Neutrophil (primary cell): ENCODE measurements at regions not wholly inside any gene's neighbourhood (a gene's known extent, or its start where the extent isn't known, plus 50 kb on each side); places are given as distances from the start of the nearest gene placed in this dataset.

Source experiments
- H3K27ac ChIP-seq: fragments of 200-600 bp; sonication (generic); 2 replicates; pipeline ENCODE4 v1.5.1; 2016; ENCODE audit warnings: mild to moderate bottlenecking, moderate library complexity
- H3K27me3 ChIP-seq: fragments of 200-600 bp; sonication (generic); 2 replicates; pipeline ENCODE4 v1.6.0; 2016; ENCODE audit warnings: mild to moderate bottlenecking
- H3K36me3 ChIP-seq: fragments of 200-600 bp; sonication (generic); 2 replicates; pipeline ENCODE4 v1.5.1; 2017
- H3K4me1 ChIP-seq, 2 experiments: fragments of 200-600 bp in 1 of 2; sonication (generic) in 1 of 2; 1 replicate in 1 of 2; 2 replicates in 1 of 2; pipeline versions ENCODE4 v1.5.1 to v1.6.1; 2013 to 2016; ENCODE audit warnings: low read depth in 1 of 2, low read length in 1 of 2, mild to moderate bottlenecking in 1 of 2, moderate library complexity in 1 of 2; ENCODE audit not compliant: control insufficient read depth in 1 of 2, insufficient read depth in 1 of 2
- H3K4me3 ChIP-seq, 2 experiments: fragments of 200-600 bp in 1 of 2; sonication (generic) in 1 of 2; 1 replicate in 1 of 2; 2 replicates in 1 of 2; pipeline ENCODE4 v1.5.1; 2013 to 2016; ENCODE audit warnings: low read depth in 1 of 2, low read length in 1 of 2, mild to moderate bottlenecking in 1 of 2, moderate library complexity in 1 of 2
- H3K9me3 ChIP-seq: fragments of 200-600 bp; sonication (generic); 2 replicates; pipeline ENCODE4 v1.5.1; 2016
- TF ChIP-seq, protein P1 (sequence below): fragments of 200-600 bp; sonication (generic); IDR thresholded peaks from 2 replicates; pipeline ENCODE4 v1.5.1; 2016; ENCODE audit warnings: antibody characterized with exemption

DNA sequence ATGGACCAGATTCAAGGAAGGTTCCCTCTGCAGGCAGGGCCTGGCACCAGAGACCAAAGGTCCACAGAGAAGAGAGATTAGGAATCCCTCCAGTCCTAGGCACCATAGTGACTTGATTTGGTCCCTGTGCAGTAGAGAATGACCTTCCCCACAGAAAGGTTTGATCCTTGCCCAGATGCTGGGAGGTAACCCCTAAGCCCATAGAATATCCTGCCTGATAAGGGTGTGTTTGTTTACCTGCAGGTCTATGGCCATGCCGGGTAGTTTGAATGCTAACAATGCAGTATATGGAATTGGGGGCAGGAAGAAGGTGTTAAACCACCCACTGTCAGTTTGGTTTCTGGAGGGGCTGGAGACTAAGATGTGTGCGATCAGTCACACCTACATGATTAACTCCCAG, 57.1 kb upstream of the NFASC start:
- Histone ChIP-seq H3K27ac (no peak overlapping the region), H3K36me3 (no peaks in the 10 kb centered on the region), H3K9me3 (no peaks in the 10 kb centered on the region), H3K4me3 (no peak overlapping the region), H3K27me3 (peaks cover 47% of the 10 kb centered on the region), H3K4me1 (no peaks in the 10 kb centered on the region)
- TF ChIP-seq, protein P1, sequence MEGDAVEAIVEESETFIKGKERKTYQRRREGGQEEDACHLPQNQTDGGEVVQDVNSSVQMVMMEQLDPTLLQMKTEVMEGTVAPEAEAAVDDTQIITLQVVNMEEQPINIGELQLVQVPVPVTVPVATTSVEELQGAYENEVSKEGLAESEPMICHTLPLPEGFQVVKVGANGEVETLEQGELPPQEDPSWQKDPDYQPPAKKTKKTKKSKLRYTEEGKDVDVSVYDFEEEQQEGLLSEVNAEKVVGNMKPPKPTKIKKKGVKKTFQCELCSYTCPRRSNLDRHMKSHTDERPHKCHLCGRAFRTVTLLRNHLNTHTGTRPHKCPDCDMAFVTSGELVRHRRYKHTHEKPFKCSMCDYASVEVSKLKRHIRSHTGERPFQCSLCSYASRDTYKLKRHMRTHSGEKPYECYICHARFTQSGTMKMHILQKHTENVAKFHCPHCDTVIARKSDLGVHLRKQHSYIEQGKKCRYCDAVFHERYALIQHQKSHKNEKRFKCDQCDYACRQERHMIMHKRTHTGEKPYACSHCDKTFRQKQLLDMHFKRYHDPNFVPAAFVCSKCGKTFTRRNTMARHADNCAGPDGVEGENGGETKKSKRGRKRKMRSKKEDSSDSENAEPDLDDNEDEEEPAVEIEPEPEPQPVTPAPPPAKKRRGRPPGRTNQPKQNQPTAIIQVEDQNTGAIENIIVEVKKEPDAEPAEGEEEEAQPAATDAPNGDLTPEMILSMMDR, result no peak

DNA sequence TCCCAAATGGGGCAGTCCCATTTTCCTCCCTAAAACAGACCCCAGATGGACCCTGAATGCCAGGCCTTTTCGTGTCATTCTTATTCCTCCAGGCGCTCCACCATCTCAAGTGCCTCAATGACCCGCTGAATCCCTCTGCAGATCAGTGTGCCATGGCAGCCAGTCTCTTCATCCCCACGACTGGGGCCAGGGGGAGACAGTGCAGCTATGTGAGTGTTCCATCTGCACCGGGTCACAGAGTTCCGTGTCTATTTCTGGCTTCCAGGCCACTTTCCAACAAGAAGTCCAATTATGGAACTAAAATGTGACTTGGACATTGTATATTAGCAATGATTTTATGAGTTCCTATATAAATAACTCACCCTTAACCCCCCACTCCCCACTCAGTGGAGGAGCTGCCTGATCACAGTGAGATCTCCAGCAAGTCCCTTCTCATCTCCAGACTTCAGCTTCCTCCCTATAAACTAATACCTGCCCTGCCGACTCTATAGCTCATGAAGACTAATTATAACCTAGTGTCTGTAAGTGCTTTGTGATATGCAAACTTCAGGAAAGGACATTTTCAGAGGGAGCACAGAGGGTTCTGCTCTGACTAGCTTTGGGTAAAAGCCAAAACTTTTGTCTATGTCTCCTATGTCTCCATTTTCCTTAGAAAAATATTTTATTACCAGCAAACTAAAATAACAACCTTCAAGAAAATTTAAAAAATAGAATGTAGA, 56.3 kb upstream of the NFASC start:
- TF ChIP-seq, protein P1, result no peak
- no peak overlapping the region for H3K27ac ChIP-seq
- no peaks in the 10 kb centered on the region for H3K9me3 ChIP-seq
- no peaks in the 10 kb centered on the region for H3K36me3 ChIP-seq
- no peaks in the 10 kb centered on the region for H3K4me1 ChIP-seq
- no peak overlapping the region for H3K4me3 ChIP-seq
- H3K27me3 ChIP-seq, result peaks cover 54% of the 10 kb centered on the region

DNA sequence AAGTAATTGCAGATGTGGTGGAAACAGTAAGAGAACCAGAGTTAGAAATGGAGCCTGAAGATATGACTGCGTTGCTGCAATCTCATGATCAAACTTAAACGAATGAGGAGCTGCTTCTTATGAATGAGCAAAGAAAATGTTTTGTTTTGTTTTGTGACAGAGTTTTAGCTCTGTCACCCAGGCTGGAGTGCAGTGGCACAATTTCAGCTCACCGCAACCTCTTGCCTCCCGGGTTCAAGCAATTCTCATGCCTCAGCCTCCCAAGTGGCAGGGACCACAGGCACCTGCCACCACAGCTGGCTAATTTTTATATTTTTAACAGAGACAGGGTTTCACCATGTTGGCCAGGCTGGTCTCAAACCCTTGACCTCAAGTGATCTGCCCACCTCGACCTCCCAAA, 53.3 kb upstream of the NFASC start:
- H3K4me1 ChIP-seq, result no peaks in the 10 kb centered on the region

DNA sequence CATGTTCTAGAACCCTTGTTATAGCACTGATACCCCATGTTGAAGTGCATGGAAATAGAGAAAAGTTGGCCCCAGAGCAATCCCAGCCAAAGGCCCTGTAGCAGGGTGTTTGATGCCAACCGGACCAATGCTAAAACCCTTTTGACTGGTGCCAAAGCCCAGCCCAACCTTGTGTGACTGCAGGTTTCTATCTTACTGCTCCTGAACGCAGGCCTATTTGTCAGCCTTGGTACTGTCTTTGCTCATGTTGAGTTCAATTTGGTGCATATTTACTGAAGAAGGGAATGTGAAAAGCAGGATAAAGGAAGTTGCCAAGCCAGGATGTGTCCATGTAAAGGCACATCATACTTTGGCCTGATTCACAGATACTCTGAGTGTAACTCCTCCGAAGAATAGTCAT, 51.7 kb upstream of the NFASC start:
- Histone ChIP-seq H3K27ac (no peak overlapping the region), H3K27me3 (peaks cover 57% of the 10 kb centered on the region), H3K4me1 (no peaks in the 10 kb centered on the region), H3K36me3 (no peaks in the 10 kb centered on the region), H3K4me3 (no peak overlapping the region), H3K9me3 (no peaks in the 10 kb centered on the region)
- TF ChIP-seq, protein P1, result no peak

More for the DNA sequence above, 53.3 kb upstream of the NFASC start:
- TF ChIP-seq, protein P1, result no peak
- H3K36me3 ChIP-seq, result no peaks in the 10 kb centered on the region
- H3K27ac ChIP-seq, result no peak overlapping the region
- peaks cover 64% of the 10 kb centered on the region for H3K27me3 ChIP-seq
- H3K9me3 ChIP-seq, result no peaks in the 10 kb centered on the region
- no peak overlapping the region for H3K4me3 ChIP-seq

DNA sequence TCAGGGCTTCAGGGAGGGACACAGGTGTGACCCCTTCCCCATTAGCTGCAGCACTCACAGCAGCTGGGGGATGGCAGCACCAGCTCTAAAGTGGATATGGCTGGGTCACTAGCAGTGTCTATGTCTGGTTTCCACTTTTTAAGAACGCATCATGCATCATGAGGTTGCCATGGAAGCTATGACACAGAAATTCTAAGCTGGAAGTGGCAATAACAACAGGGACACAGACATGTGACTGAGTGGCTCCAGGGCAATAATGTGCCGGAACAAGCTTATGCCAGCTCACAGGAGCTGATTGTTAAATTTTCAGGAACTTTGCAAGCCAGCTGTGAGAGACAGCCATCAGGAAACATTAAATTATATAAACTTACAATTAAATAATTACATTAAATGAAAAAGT, 51.2 kb upstream of the NFASC start:
- Histone ChIP-seq H3K36me3 (no peaks in the 10 kb centered on the region), H3K4me3 (no peak overlapping the region), H3K27ac (no peak overlapping the region), H3K4me1 (no peaks in the 10 kb centered on the region), H3K27me3 (peaks cover 57% of the 10 kb centered on the region), H3K9me3 (no peaks in the 10 kb centered on the region)
- TF ChIP-seq, protein P1, result no peak
